Activated CD4-positive, alpha-beta T cell treated with anti-CD3 and anti-CD28 coated beads for 4 hours (primary cell): ENCODE measurements at regions not wholly inside any gene's neighbourhood (a gene's known extent, or its start where the extent isn't known, plus 50 kb on each side); places are given as distances from the start of the nearest gene placed in this dataset.

Experiments used
- DNase-seq, 2 donors: peaks; one replicate each; pipeline ENCODE4 v3.0.0-alpha.2; 2020

DNA sequence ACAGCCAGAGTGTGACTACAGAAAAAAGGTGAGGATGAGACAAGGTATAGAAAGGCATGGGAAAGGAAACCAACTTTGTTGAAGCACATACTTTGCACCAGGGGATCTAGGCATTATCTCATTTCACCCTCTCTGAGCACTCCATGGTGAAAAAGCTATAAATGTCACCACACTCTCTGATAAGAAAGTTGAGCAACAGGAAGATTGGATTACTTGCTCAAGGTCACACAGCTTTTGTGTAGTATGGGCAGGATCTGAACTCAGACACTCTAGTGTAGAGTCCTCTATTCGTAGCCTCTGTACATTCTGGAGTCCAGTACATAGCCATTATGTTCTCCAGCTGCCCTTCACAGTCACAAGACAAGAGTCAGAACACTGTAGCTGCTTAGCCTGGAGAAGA lies 163.4 kb upstream of the SEMA6D start:
- DNase-seq, result no peak

GRCh38 chr15:47561102-47561501 lies 156.2 kb upstream of the SEMA6D start:
- no peak for DNase-seq

GRCh38 chr15:47565949-47566348 lies 151.4 kb upstream of the SEMA6D start:
- DNase-seq, result no peak

DNA sequence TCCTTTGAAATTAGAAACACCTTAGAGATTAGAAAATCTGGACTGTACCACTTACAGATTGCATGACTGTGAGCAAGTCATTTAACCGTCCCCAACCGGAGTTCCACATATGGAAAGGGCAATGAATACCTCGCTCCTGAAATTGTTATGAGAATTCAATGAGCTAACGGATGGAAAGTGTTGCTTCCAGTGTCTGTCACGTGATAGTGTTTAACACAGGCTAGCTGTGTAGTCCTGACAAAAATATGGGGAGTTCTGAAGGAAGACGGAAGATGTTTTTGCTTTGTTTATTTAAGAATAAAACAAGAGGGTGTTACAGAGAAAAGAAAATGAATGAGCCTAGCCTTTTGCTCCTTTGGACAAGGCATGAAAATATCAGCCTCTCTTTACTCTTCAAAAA lies 150.7 kb upstream of the SEMA6D start:
- no peak for DNase-seq

GRCh38 chr15:47568030-47568429 lies 149.3 kb upstream of the SEMA6D start:
- DNase-seq, result no peak

DNA sequence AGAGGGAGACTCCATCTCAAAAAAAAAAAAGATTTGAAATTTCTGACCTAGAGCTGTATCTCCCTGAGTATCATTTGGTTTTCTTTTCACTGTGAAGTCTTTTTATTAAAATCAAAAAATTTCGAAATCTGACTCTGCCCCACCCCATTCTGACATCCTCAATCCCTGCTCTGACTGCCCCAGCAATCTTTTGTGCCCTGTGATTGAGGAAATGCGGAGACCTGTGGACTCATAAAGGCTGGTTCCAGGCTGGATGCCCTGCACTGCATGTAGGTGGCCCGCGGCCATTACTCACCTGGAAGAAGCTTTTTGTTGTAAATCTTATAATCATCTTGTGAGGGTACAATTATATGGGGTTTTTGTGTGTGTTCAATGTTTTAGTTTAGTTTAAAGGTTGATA lies 147.3 kb upstream of the SEMA6D start:
- DNase-seq, result no peak

DNA sequence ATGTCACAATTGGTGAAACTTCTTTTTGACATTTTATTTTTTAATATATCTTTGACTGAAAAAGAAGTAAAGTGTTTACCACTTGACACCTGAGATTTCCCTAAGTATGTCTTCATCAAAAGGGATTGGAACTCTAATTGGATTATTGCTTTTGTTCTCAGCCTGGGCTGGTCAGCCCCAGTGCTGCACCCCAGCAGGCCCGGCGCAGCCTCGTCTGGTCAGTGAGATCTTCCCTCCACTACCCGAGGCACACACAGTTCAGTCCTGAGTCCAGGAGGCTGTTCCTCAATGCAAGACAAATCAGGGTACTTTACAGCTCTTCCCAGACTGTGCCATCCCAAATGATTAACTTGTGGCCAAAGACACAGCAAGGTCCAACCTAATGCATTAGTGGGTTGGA lies 146.9 kb upstream of the SEMA6D start:
- no peak for DNase-seq

DNA sequence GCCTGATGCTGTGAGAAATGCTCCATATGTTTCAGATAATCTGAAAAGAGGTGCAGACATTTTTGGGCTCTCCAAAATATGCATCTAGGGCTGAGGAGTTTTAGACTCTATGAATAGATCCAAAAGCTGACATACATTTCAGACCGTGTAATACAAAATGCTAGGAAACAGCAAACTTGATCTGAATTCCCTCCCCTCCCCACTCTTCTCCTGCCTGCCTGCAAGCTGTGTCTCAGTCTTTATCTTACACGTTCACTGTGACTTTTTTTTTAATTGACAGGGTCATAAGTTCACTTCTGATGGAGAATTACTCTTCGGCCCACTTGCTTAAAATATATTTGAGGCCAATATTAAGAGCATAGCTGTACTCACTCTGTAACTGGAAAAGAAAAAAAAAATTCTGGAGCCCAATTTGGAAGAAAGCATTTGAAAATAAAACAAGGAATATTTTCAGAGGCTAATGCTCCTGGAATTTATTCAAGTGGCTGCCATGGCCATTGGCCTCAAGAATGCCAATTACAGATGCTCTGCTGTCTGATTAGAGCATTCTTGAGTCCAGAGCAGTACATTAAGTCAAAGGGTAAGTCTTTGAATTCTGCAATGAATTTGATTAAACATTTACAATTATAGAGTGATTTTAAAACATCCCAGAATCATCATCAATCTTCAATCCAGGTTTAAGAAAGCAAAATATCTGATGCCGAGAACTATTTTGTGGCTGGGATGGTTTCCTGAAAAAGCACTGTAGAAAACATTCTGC lies 146.2 kb upstream of the SEMA6D start:
- no peak for DNase-seq

DNA sequence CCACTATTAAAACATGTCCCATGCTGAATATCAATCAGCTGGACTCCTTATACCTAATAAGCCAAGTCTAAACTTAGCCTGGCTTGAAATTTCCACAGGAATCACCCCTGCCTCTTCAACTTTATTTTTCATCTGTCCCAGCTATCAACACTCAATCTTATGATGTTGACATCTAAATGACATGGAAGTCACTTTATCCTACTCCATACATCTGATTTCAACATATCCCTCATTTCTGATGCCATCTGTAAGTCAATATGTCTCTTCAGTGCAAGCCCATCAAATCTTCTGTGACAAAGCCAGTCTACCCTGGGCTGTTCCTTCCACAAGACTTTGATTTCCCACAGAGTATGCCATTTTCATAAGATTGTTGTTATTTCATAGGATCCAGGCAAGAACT lies 143.6 kb upstream of the SEMA6D start:
- no peak for DNase-seq

DNA sequence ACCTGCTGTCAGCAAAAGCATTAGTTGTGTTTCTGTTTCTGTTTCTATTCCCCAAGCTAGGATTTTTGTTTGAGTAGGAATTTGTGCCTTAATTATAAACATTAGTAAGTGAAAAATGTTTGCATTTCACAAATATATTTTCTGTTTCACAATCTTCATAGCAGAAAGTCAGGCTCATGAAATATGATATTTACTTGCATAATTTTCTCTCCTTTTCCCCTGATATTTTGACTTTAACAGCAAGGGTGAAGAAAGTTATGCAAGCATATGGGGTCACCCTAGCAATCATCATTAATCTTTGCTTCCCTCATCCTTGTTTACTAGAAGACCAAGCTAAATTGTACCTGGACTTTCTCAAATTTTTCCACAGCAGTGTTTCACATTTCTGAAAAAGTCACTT lies 140.3 kb upstream of the SEMA6D start:
- no peak for DNase-seq

- no peak for DNase-seq
These were observed 139.8 kb upstream of the SEMA6D start for GRCh38 chr15:47577461-47577860.

DNA sequence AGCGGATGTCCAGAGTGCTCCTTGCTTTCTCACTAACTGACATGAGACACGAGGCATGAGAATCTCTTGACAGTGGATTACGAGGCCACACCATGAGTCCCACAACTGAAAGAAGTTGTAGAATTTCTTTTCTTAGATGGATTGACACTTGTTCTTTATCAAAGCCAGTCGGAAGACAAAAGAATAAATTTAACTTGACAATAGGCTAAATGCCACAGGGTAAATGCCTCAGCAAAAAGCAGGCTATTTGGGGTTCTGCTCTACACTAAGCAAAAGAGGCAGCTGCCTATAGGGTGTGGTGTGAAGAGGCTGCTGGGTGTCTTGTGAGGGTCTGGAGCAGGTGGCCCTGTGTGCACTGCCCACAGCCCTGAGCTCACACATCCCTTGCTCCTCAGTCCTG lies 135.1 kb upstream of the SEMA6D start:
- no peak for DNase-seq

GRCh38 chr15:47584316-47584715 lies 133.0 kb upstream of the SEMA6D start:
- DNase-seq, result no peak

- no peak for DNase-seq
These were observed 130.6 kb upstream of the SEMA6D start for GRCh38 chr15:47586653-47587224.

GRCh38 chr15:47587940-47588802 lies 129.1 kb upstream of the SEMA6D start:
- DNase-seq, result no peak

DNA sequence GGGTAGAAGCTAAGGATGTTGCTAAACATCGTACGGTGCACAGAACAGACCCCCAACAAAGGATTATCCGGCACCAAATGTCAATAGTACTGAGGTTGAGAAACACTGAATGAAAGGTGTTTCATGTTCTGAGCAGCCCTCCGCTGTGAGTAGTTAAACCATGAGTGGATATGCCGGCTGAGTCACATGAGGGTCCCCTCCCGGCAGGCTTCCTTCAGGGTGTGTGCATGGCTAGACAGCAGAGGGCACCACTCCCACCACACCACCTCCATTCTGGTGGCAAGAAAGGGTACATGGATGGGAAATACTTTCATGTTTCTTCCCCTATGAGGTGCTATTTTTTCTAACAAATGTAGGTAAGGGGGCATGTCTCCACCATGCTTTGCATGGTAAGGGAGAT lies 128.3 kb upstream of the SEMA6D start:
- no peak for DNase-seq

DNA sequence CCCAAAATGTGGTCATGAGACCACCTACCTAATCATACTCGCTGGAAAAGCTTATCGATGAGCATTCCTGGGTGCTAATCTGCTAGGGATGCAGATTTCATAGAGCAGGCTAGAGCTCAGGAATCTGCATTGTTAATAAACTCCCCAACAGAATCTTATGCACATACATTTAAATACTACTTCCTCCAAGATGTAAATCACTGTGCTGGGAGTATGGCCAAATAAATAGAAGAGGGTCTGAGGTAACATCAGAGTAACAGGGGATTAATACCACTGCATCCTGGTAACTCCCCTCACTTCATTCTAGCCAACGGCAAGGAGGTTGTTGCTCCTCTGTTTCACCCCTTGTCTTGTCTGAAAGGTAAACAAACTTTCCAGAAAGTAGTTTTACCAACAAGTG lies 118.3 kb upstream of the SEMA6D start:
- no peak for DNase-seq

DNA sequence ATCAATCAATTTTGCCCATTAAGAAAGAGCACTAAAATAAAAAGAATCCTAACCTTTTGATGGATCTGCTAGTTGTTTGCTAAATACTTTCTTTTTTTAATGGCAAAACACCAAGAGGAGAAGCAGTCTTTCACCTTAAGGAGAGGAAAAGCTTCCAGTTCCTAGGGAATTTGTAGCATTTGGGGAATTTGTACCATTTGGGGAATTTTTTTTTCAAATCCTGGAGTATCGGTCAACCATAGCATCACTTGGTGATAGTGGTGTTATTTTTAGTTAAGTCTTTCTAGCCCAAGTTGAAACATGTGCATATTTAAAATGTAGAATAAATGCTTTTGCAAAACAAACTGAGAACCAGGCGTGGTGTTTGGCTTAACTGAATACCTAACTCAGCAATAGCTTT lies 117.5 kb upstream of the SEMA6D start:
- no peak for DNase-seq

DNA sequence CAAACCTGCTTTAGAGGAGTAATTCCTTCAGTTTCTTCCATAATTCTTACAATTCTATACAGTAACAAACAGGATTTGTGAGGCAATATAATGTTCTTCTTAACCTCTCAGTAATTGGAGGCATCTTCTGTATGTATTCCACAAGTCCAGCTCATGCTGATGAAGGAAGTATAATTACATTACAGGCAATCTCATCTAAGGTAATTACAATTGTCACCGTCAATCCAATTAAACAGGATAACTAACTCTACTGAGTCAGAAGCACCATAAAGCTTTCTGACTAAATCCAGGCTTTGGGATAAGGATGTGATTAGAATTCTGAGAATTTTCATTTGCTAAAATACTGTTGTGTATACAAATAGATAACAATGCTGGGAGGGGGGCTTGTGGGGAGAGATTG lies 115.2 kb upstream of the SEMA6D start:
- no peak for DNase-seq

DNA sequence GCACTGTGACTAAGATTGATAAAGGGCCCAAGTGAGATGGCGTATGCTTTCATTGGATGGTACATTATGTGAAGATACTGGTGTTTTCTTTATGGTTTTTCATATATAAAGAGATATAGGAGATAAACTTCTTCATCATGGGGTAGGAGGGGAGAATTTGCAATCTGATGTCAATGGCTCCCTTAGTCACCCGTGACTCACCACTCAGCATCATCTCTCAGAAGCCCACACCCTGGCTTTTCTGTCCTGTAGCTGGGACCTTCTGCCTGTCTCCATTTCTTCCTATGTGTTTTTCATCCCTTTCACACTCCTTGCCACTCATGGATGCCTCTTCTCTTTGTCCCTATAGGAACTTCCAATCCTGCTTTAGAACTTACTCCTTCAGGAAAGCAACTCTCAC lies 114.3 kb upstream of the SEMA6D start:
- no peak for DNase-seq

DNA sequence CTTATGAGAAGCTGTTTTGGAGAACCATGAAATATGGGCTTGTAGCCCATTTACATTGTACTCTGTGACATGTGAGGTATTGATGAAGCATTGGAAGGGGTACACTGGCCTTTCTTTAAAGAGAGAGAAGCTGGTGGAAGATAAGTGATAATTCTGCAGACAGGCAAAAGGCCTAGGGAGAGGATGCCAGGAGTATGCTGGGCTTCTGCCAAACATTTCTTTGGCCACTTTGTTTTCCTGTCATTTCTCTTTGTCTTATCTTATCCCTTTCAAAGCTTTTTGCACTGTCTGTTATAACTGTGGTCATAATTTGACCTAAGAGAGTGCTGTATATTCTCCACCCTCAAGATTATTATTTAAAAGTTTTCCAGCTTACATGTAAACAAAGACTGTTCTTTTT lies 109.6 kb upstream of the SEMA6D start:
- DNase-seq, result no peak

DNA sequence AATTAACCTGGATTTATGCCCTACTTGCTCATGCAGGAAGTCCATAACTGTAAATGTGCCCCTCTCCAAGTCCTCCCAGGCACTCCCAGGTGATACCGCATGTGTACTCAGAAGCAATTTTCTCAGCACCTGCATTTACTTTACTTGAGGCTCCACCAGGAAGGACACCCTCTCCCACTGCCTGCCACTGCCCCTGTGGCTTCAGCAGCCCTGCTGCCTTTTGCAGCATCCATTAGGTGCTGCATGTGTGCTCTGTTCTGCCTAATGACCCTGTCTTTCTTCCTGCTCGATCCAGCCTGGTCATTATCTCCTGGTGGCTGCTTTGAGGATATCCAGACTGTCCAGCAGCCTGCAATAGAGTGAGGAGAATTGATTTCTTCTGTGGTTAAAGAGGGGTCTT lies 107.6 kb upstream of the SEMA6D start:
- no peak for DNase-seq

GRCh38 chr15:47610736-47611135 lies 106.6 kb upstream of the SEMA6D start:
- DNase-seq, result no peak

DNA sequence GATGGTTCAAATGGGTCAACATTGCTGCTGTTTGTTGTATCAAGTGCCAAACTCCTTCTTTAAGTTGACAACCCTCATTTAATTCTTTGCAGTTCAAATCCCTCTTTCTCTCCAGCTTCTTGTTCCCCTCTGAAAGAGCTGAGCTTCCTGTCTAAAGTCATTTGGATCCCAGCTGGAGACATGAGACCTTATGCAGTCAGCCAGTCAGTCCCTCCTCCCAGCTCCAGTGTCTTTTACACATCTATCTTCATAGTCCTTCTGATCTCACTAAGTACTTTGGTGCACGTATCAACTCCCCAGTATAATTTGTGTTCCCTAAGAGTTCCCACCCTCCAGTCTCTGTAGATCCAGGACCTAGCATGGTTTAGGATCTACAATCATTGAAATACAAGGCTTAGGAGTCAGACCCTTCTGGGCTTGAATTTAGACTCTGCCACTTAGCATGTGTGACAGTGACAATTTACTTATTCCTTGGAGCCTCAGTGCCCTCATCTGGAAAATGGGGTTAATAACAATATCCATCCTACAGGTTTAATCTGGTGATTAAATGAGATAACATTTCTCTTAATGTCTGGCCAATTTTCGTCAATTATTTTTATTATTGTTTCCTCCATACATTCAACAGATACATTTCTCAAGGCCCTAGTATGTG lies 102.8 kb upstream of the SEMA6D start:
- no peak for DNase-seq
